ENCODE measurements at regions not wholly inside any gene's neighbourhood (a gene's known extent, or its start where the extent isn't known, plus 50 kb on each side); places are given as distances from the start of the nearest gene placed in this dataset.

DNA sequence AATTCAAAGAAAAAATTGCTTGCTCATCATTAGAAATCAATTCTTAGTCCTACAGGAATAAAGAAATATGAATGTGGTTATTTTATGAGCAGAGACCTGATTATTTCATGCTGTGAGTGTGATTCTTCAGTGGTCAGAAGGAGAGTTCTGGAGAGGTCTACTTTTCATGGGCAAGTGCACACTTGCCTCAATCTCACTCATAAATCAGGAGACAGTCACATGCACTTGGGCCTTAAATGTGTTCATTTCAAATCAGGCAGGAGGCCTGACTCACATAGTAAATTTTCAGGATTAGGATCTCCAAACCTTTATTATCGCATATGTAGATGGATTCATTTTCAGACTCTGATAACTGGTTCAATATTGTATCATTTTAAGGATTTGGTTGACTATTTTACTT lies 323.2 kb upstream of the CCNH start:
- TF ChIP-seq, protein P1, sequence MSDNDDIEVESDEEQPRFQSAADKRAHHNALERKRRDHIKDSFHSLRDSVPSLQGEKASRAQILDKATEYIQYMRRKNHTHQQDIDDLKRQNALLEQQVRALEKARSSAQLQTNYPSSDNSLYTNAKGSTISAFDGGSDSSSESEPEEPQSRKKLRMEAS (IDR thresholded peaks at IDR 0.05; ENCODE audit: low read depth) = no peak
- no peak for TF ChIP-seq RAD21 (IDR thresholded peaks at IDR 0.05; ENCODE audit: low read length)
- TF ChIP-seq SIN3A (IDR thresholded peaks at IDR 0.05; ENCODE audit: borderline replicate concordance, low read depth, low read length) = no peak
- TF ChIP-seq TAF1 (IDR thresholded peaks at IDR 0.05; ENCODE audit: borderline replicate concordance, low read depth, low read length) = no peak
- no peak for TF ChIP-seq POLR2AphosphoS5 (IDR thresholded peaks at IDR 0.05; ENCODE audit: low read depth, low read length)
- TF ChIP-seq EP300 (IDR thresholded peaks at IDR 0.05; ENCODE audit: borderline replicate concordance in 1 of 2, low read depth in 1 of 2, low read length in 1 of 2) = no peak
- TF ChIP-seq SMC3 (IDR thresholded peaks at IDR 0.05; ENCODE audit: low read depth, low read length) = no peak

All from SK-N-SH (cell line).